ENCODE measurements at regions not wholly inside any gene's neighbourhood (a gene's known extent, or its start where the extent isn't known, plus 50 kb on each side); places are given as distances from the start of the nearest gene placed in this dataset.
A peak's percentile ranks its signal among the peaks of the same experiment; 100 is the strongest.

DNA sequence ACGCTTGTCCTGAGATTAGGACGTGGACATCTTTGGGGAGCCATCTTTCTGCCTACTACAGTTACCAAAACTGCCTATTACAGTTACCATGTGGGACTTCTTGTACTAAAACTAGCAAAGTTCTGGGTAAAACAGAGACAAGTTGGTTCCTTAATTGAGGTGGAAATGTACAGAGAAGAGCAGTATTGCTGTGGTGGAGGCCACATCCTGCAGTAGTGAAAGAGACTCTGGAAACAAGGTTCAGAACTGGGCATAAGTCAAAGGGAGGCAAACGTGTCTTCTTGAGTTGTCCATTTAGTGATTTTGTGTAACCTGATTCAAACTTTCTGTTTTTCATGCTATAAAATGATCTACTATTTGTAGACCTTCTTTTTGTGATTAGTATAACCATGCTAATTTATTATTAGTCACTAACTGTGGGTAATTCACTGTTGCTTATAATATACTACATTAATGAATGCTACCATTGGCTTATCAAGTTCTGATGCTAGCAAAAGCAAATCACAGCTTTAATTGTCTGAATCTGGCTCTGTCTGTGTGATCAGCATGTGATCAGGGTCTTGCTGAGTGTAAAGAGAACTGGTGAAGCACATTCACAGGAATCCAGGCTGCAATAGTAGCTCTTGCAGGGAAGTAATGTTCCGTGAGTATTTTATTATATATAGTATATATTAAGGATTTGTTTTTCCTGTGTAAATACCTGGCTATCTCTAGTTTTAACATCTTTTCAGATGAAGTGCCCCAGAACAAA, 207.9 kb upstream of the GAP43 start:
- Histone ChIP-seq H3K9me3 (ENCODE audit: low read length) (no peaks in the 10 kb centered on the region), H3K4me3 (ENCODE audit: low read length) (no peak overlapping the region), H3K27me3 (ENCODE audit: insufficient read depth, low read length) (no peaks in the 10 kb centered on the region), H3K36me3 (ENCODE audit: insufficient read depth, low read length) (no peaks in the 10 kb centered on the region), H2AFZ (ENCODE audit: low read depth, low read length) (peak overlapping the region; percentile 43), H3K4me1 (ENCODE audit: insufficient read depth, low read length) (peaks cover 28% of the 10 kb centered on the region)

DNA sequence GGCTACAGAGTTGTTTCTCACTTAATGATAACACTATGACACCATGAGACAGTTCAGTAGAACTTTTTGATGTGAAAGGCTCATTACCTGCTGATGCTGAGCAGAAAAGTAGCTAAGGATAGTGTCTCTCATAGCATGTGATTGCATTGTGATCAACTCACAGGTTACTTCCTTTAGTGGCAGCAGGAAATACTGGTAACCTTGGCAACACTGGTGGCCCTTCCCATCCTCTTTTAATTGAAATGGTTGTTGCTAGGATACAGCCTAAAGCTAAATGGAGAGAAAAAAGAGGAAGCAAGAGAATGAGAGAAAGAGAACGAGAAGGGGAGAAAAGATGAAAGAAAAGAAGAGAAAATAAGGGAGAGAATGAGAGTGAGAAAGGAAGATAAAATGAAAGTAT, 204.7 kb upstream of the GAP43 start:
- no peak overlapping the region for H3K4me3 ChIP-seq (ENCODE audit: low read length)
- H3K27me3 ChIP-seq (ENCODE audit: insufficient read depth, low read length): no peaks in the 10 kb centered on the region
- peaks cover 28% of the 10 kb centered on the region for H3K4me1 ChIP-seq (ENCODE audit: insufficient read depth, low read length)
- no peaks in the 10 kb centered on the region for H3K9me3 ChIP-seq (ENCODE audit: low read length)
- no peak overlapping the region for H2AFZ ChIP-seq (ENCODE audit: low read depth, low read length)
- no peaks in the 10 kb centered on the region for H3K36me3 ChIP-seq (ENCODE audit: insufficient read depth, low read length)

DNA sequence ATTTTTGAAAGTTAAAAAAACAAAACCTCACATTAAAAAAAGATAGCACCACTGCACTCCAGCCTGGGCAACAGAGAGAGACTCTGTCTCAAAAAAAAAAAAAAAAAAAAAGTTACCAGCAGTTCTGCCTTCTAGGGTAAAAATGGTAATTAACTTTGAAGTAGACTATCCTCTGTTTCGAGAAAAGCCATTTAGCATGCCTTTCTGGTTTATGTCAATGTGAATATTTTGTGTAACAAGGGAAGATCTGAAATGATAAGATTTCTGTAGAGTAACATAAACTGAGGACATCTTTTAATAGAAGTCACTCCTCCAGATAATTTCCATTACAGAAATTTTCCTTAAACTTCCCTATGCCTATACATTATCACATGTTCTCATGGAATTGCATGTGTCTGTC, 203.2 kb upstream of the GAP43 start:
- no peaks in the 10 kb centered on the region for H3K36me3 ChIP-seq (ENCODE audit: insufficient read depth, low read length)
- peaks cover 28% of the 10 kb centered on the region for H3K4me1 ChIP-seq (ENCODE audit: insufficient read depth, low read length)
- H3K4me3 ChIP-seq (ENCODE audit: low read length): no peak overlapping the region
- no peaks in the 10 kb centered on the region for H3K27me3 ChIP-seq (ENCODE audit: insufficient read depth, low read length)
- H3K9me3 ChIP-seq (ENCODE audit: low read length): no peaks in the 10 kb centered on the region
- H2AFZ ChIP-seq (ENCODE audit: low read depth, low read length): no peak overlapping the region

DNA sequence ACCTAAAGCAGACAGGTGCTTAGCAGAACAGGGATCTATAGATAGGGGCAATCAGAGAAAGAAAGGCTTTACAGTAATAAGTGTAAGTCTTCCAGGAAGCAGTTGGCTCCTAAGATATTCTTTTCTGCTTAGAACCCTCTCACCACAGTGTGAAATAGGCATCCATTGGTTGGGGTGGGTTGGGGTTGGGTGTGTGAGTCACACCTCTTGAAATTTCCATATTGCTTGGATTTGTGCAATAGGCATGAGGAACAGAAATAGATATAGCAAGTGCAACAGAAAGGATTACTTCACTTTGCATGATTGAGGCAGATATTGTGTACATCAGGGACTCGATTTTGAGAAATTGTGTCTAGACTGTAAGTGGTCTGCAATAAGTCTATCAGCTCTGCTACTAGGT, 200.1 kb upstream of the GAP43 start:
- no peaks in the 10 kb centered on the region for H3K9me3 ChIP-seq (ENCODE audit: low read length)
- peaks cover 18% of the 10 kb centered on the region for H3K4me1 ChIP-seq (ENCODE audit: insufficient read depth, low read length)
- H3K4me3 ChIP-seq (ENCODE audit: low read length): no peak overlapping the region
- H2AFZ ChIP-seq (ENCODE audit: low read depth, low read length): no peak overlapping the region
- H3K36me3 ChIP-seq (ENCODE audit: insufficient read depth, low read length): no peaks in the 10 kb centered on the region
- no peaks in the 10 kb centered on the region for H3K27me3 ChIP-seq (ENCODE audit: insufficient read depth, low read length)

DNA sequence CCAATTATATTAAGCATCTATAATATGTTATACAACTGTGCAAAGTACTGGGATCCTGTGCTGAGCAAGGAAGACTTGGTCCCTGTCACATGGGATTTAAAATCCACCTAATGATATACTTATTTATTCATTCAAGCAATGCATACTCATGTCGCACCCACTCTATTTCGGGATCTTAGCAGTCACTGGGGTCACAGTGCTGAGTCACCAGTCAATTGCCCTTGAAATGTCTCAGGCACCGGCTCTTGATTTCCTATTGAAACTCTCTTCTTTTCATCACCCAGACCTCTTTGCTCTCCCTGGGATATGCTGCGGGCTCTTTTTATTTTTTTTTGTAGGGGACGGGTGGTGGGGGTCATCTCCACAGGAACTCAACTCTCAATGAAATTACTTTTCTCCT, 194.5 kb upstream of the GAP43 start:
- no peaks in the 10 kb centered on the region for H3K27me3 ChIP-seq (ENCODE audit: insufficient read depth, low read length)
- no peak overlapping the region for H2AFZ ChIP-seq (ENCODE audit: low read depth, low read length)
- no peaks in the 10 kb centered on the region for H3K9me3 ChIP-seq (ENCODE audit: low read length)
- peaks cover 10% of the 10 kb centered on the region for H3K4me1 ChIP-seq (ENCODE audit: insufficient read depth, low read length)
- H3K4me3 ChIP-seq (ENCODE audit: low read length): no peak overlapping the region
- H3K36me3 ChIP-seq (ENCODE audit: insufficient read depth, low read length): no peaks in the 10 kb centered on the region

DNA sequence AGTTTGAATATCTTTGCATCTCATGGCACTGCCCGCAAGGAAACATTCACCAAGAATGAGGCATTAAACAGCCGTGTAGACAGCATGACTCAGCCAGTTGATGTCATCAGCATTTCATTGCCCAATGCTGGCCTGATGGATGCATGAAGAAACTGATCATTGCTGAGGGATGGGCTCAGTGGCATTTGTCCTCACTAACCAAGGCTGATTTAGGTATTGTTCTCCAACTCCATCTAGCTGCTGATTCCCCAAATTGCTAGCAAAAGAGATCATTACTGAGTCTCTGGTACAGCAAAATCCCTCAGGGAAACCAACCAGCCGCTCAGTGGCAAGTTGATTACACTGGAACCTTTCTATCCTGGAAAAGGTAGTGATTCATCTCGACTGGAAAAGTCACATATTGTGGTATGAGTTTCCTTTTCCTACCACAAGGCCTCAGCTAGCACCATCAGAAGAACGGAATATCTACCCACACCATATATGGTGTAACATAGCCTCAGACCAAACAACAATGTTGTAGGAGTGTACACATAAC, 186.5 kb upstream of the GAP43 start:
- Histone ChIP-seq H3K27me3 (ENCODE audit: insufficient read depth, low read length) (no peaks in the 10 kb centered on the region), H3K36me3 (ENCODE audit: insufficient read depth, low read length) (no peaks in the 10 kb centered on the region), H3K4me3 (ENCODE audit: low read length) (no peak overlapping the region), H3K4me1 (ENCODE audit: insufficient read depth, low read length) (peaks cover 6% of the 10 kb centered on the region), H2AFZ (ENCODE audit: low read depth, low read length) (no peak overlapping the region), H3K9me3 (ENCODE audit: low read length) (no peaks in the 10 kb centered on the region)

DNA sequence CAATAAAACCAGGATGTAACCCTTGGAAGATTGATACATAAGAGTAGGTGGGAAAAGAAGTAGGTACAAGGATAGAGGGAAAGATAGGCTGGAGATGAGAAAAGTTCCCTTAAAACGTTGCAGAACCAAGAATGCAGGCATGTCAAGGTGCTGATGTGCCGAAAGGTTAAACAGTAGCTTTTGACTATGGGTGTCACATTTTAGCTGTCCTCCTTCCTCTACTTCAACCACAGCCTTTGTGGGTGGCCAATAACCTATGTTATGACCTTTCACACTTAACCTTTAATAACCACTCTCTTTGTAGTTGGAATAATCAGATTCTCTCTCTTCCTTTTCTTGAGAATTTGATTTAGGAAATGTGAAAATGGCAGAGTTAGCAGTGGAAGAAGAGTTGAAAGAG, 184.5 kb upstream of the GAP43 start:
- no peaks in the 10 kb centered on the region for H3K9me3 ChIP-seq (ENCODE audit: low read length)
- peaks cover 12% of the 10 kb centered on the region for H3K4me1 ChIP-seq (ENCODE audit: insufficient read depth, low read length)
- no peaks in the 10 kb centered on the region for H3K36me3 ChIP-seq (ENCODE audit: insufficient read depth, low read length)
- no peak overlapping the region for H2AFZ ChIP-seq (ENCODE audit: low read depth, low read length)
- H3K4me3 ChIP-seq (ENCODE audit: low read length): no peak overlapping the region
- no peaks in the 10 kb centered on the region for H3K27me3 ChIP-seq (ENCODE audit: insufficient read depth, low read length)

DNA sequence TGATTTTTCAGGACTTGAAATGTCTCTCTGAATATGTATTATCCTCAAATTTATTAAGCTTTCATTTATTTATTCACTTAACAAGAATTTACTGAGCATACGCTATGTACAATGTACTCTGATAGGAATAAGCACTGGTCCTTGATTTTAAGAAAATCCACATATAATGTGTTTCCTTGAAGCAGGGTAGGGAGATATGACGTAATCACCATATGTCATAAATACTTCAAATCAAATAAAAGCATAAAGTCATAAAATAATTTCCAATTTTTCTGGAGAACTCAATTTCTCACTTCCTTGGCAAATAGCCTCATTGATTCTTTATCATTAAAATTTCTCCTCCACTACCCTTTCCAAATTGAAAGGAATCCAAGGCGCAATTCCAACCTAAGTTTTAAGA, 177.8 kb upstream of the GAP43 start:
- Histone ChIP-seq H2AFZ (ENCODE audit: low read depth, low read length) (no peak overlapping the region), H3K36me3 (ENCODE audit: insufficient read depth, low read length) (no peaks in the 10 kb centered on the region), H3K4me3 (ENCODE audit: low read length) (no peak overlapping the region), H3K27me3 (ENCODE audit: insufficient read depth, low read length) (no peaks in the 10 kb centered on the region), H3K4me1 (ENCODE audit: insufficient read depth, low read length) (peaks cover 12% of the 10 kb centered on the region), H3K9me3 (ENCODE audit: low read length) (no peaks in the 10 kb centered on the region)

DNA sequence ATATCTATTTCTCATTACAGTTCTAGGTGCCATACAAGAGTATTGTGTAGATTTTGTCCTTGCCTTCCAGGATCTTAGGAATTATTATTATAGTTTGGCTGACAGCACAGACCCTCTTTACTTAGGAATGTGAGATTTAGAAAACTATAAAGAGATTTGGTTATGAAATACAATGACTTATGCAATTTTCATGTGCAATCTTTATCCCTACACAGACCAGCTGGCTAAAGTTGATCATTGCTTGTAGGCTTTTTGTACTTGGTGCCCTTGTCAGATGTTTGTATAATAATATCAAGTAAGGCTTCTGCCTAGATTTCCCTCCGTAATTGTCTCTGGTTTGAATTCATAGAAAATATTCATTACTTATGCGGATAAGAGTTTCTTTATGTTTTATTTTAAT, 174.5 kb upstream of the GAP43 start:
- H3K4me3 ChIP-seq (ENCODE audit: low read length): no peak overlapping the region
- no peaks in the 10 kb centered on the region for H3K36me3 ChIP-seq (ENCODE audit: insufficient read depth, low read length)
- H3K4me1 ChIP-seq (ENCODE audit: insufficient read depth, low read length): no peaks in the 10 kb centered on the region
- no peaks in the 10 kb centered on the region for H3K27me3 ChIP-seq (ENCODE audit: insufficient read depth, low read length)
- no peaks in the 10 kb centered on the region for H3K9me3 ChIP-seq (ENCODE audit: low read length)
- no peak overlapping the region for H2AFZ ChIP-seq (ENCODE audit: low read depth, low read length)

DNA sequence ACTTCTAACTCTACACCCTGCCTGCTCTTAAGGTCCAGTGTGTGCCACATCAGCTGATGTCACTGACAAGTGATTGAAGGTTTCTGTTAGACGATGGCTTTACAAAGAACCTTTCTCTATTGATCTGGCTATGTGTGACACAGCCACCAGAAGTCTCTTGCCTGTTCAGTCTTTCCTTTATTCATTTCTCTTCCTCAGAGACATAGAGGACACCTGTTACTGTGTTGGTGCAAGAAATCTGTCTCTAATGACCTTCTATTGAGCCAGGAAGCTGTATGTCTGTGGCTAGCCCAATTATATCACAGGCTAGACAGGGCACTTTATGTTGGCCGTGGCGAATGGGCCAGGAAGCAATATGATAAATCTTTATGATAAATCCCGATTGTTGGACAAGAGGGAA, 173.3 kb upstream of the GAP43 start:
- no peak overlapping the region for H3K4me3 ChIP-seq (ENCODE audit: low read length)
- no peaks in the 10 kb centered on the region for H3K36me3 ChIP-seq (ENCODE audit: insufficient read depth, low read length)
- no peak overlapping the region for H2AFZ ChIP-seq (ENCODE audit: low read depth, low read length)
- H3K9me3 ChIP-seq (ENCODE audit: low read length): no peaks in the 10 kb centered on the region
- no peaks in the 10 kb centered on the region for H3K27me3 ChIP-seq (ENCODE audit: insufficient read depth, low read length)
- H3K4me1 ChIP-seq (ENCODE audit: insufficient read depth, low read length): no peaks in the 10 kb centered on the region

DNA sequence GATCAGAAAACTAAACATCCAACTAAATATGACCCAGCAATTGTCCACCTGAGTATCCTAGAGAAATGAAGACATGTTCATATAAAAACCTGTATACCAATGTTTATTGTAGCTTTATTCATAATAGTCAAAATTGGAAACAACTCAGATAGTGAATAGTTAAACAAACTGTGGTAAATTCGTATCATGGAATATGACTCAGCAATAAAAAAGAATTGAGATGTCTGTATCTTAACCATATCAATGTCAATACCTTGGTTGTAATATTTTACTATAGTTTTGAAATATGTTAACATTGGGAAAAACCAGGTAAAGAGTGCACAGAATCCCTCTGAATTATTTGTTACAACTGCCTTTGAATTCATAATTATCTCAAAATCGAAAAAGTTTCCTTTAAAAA, 159.3 kb upstream of the GAP43 start:
- Histone ChIP-seq H3K4me3 (ENCODE audit: low read length) (no peak overlapping the region), H3K27me3 (ENCODE audit: insufficient read depth, low read length) (no peaks in the 10 kb centered on the region), H2AFZ (ENCODE audit: low read depth, low read length) (no peak overlapping the region), H3K36me3 (ENCODE audit: insufficient read depth, low read length) (no peaks in the 10 kb centered on the region), H3K9me3 (ENCODE audit: low read length) (no peaks in the 10 kb centered on the region), H3K4me1 (ENCODE audit: insufficient read depth, low read length) (no peaks in the 10 kb centered on the region)

DNA sequence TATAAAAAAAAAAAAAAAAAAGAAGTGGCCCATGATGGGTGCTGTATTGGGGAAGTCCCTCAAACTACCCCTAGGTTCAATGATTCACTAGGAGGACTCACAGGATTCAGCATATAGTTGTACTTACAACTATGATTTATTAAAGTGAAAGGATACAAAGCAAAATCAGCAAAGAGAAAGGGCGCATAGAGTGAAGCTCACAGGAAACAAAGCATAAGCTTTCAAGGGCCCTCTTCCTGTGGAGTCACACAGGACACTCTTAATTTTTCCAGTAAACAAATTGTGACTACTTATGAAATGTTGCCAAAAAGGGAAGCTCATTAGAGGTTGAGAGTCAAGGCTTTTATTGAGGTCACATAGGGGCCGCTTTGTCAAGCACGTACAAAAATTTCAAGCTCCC, 153.7 kb upstream of the GAP43 start:
- H3K36me3 ChIP-seq (ENCODE audit: insufficient read depth, low read length): no peaks in the 10 kb centered on the region

DNA sequence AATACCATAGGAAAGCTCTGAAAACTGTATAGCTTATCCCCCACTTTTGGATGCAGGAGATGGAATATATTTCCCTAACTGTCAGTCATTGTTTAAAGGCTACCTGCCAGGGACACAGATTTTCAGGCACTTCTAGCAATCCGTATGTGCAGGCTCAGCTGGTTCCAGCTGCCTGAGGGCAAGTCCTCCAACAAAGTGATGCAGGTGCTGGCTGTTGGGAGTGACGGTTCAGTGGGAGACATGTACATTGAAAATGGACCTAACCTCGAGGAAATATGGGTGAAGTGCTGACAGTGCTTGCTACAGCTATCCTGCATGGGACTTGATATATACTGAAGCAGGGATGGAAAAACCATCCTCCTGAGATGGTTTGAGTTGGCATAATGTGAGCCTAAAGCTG, 153.1 kb upstream of the GAP43 start:
- Histone ChIP-seq H3K4me1 (ENCODE audit: insufficient read depth, low read length) (peaks cover 4% of the 10 kb centered on the region), H3K4me3 (ENCODE audit: low read length) (no peak overlapping the region), H3K36me3 (ENCODE audit: insufficient read depth, low read length) (no peaks in the 10 kb centered on the region), H3K9me3 (ENCODE audit: low read length) (no peaks in the 10 kb centered on the region), H3K27me3 (ENCODE audit: insufficient read depth, low read length) (no peaks in the 10 kb centered on the region), H2AFZ (ENCODE audit: low read depth, low read length) (no peak overlapping the region)

More for the DNA sequence above, 153.7 kb upstream of the GAP43 start:
- Histone ChIP-seq H3K27me3 (ENCODE audit: insufficient read depth, low read length) (no peaks in the 10 kb centered on the region), H3K4me3 (ENCODE audit: low read length) (no peak overlapping the region), H3K4me1 (ENCODE audit: insufficient read depth, low read length) (no peaks in the 10 kb centered on the region), H2AFZ (ENCODE audit: low read depth, low read length) (no peak overlapping the region), H3K9me3 (ENCODE audit: low read length) (no peaks in the 10 kb centered on the region)

Data from neuron (in vitro differentiated cells).